Adipocyte (in vitro differentiated cells): ENCODE measurements at regions not wholly inside any gene's neighbourhood (a gene's known extent, or its start where the extent isn't known, plus 50 kb on each side); places are given as distances from the start of the nearest gene placed in this dataset.

ENCODE experiments used
- DNase-seq: peaks from one replicate; pipeline ENCODE4 v3.0.0-alpha.2; 2015; ENCODE audit warnings: low read depth
- H3K27me3 ChIP-seq: replicated peaks from 2 replicates; pipeline ENCODE4 v1.7.0; 2013; ENCODE audit warnings: mild to moderate bottlenecking, low read length, moderate library complexity; ENCODE audit not compliant: control insufficient read depth, insufficient read depth
- H3K36me3 ChIP-seq: 2 replicates; pipeline ENCODE4 v1.7.0; 2013; ENCODE audit warnings: low read length, mild to moderate bottlenecking, moderate library complexity; ENCODE audit not compliant: control insufficient read depth, insufficient read depth, severe bottlenecking
- H3K4me1 ChIP-seq: 2 replicates; pipeline ENCODE4 v1.7.0; 2013; ENCODE audit warnings: mild to moderate bottlenecking, low read length, moderate library complexity; ENCODE audit not compliant: control insufficient read depth, insufficient read depth
- H3K4me3 ChIP-seq: 2 replicates; pipeline ENCODE4 v1.7.0; 2013; ENCODE audit warnings: mild to moderate bottlenecking, low read length, moderate library complexity
- H3K9ac ChIP-seq: 2 replicates; pipeline ENCODE4 v1.7.0; 2013; ENCODE audit warnings: mild to moderate bottlenecking, low read length, moderate library complexity
- H3K9me3 ChIP-seq: 2 replicates; pipeline ENCODE4 v1.7.0; 2013; ENCODE audit warnings: mild to moderate bottlenecking, low read length, moderate library complexity; ENCODE audit not compliant: control insufficient read depth

- DNase-seq = no peak
- Histone ChIP-seq H3K9me3 (no peaks in the 10 kb centered on the region), H3K4me3 (no peak overlapping the region), H3K27me3 (no peaks in the 10 kb centered on the region), H3K36me3 (no peaks in the 10 kb centered on the region), H3K4me1 (no peaks in the 10 kb centered on the region), H3K9ac (no peak overlapping the region)
Observed at GRCh38 chr9:81466981-81467380, 222.4 kb downstream of the TLE1 start.

GRCh38 chr9:81465468-81466011, 223.8 kb downstream of the TLE1 start:
- Histone ChIP-seq H3K9ac (no peak overlapping the region), H3K36me3 (no peaks in the 10 kb centered on the region), H3K27me3 (no peaks in the 10 kb centered on the region), H3K9me3 (no peaks in the 10 kb centered on the region), H3K4me3 (no peak overlapping the region), H3K4me1 (no peaks in the 10 kb centered on the region)
- DNase-seq = no peak

- H3K9me3 ChIP-seq = no peaks in the 10 kb centered on the region
- H3K9ac ChIP-seq = no peak overlapping the region
- no peaks in the 10 kb centered on the region for H3K27me3 ChIP-seq
- no peak for DNase-seq
- H3K4me1 ChIP-seq = no peaks in the 10 kb centered on the region
- no peak overlapping the region for H3K4me3 ChIP-seq
- no peaks in the 10 kb centered on the region for H3K36me3 ChIP-seq
Observed at GRCh38 chr9:81462801-81463200, 226.5 kb downstream of the TLE1 start.

GRCh38 chr9:81461196-81461595, 228.2 kb downstream of the TLE1 start:
- Histone ChIP-seq H3K27me3 (no peaks in the 10 kb centered on the region), H3K4me3 (no peak overlapping the region), H3K9ac (no peak overlapping the region), H3K4me1 (peaks cover under 1% of the 10 kb centered on the region), H3K36me3 (no peaks in the 10 kb centered on the region), H3K9me3 (no peaks in the 10 kb centered on the region)
- DNase-seq = peak; percentile 13

- no peak overlapping the region for H3K9ac ChIP-seq
- H3K36me3 ChIP-seq = no peaks in the 10 kb centered on the region
- H3K27me3 ChIP-seq = no peaks in the 10 kb centered on the region
- DNase-seq = no peak
- H3K4me1 ChIP-seq = peaks cover 5% of the 10 kb centered on the region
- no peaks in the 10 kb centered on the region for H3K9me3 ChIP-seq
- H3K4me3 ChIP-seq = no peak overlapping the region
Observed at GRCh38 chr9:81460693-81461092, 228.7 kb downstream of the TLE1 start.

GRCh38 chr9:81459591-81459990, 229.8 kb downstream of the TLE1 start:
- H3K4me3 ChIP-seq = no peak overlapping the region
- no peaks in the 10 kb centered on the region for H3K27me3 ChIP-seq
- no peaks in the 10 kb centered on the region for H3K36me3 ChIP-seq
- no peaks in the 10 kb centered on the region for H3K9me3 ChIP-seq
- no peak for DNase-seq
- no peak overlapping the region for H3K9ac ChIP-seq
- H3K4me1 ChIP-seq = peaks cover 11% of the 10 kb centered on the region

GRCh38 chr9:81456431-81457006, 232.8 kb downstream of the TLE1 start:
- H3K36me3 ChIP-seq = no peaks in the 10 kb centered on the region
- H3K4me3 ChIP-seq = no peak overlapping the region
- H3K9ac ChIP-seq = no peak overlapping the region
- no peaks in the 10 kb centered on the region for H3K27me3 ChIP-seq
- no peaks in the 10 kb centered on the region for H3K9me3 ChIP-seq
- H3K4me1 ChIP-seq = peaks cover 11% of the 10 kb centered on the region
- DNase-seq = peak; percentile 53

GRCh38 chr9:81455462-81456219, 233.7 kb downstream of the TLE1 start:
- Histone ChIP-seq H3K4me3 (no peak overlapping the region), H3K4me1 (peaks cover 11% of the 10 kb centered on the region), H3K9ac (no peak overlapping the region), H3K27me3 (no peaks in the 10 kb centered on the region), H3K36me3 (no peaks in the 10 kb centered on the region), H3K9me3 (no peaks in the 10 kb centered on the region)
- DNase-seq = peak; percentile 14

GRCh38 chr9:81445331-81445921, 243.9 kb downstream of the TLE1 start:
- peaks cover 40% of the 10 kb centered on the region for H3K9me3 ChIP-seq
- no peak for DNase-seq
- H3K4me1 ChIP-seq = no peaks in the 10 kb centered on the region
- H3K36me3 ChIP-seq = no peaks in the 10 kb centered on the region
- no peak overlapping the region for H3K4me3 ChIP-seq
- H3K9ac ChIP-seq = no peak overlapping the region
- H3K27me3 ChIP-seq = no peaks in the 10 kb centered on the region

GRCh38 chr9:81431641-81432040, 257.7 kb downstream of the TLE1 start:
- H3K9ac ChIP-seq = no peak overlapping the region
- H3K4me1 ChIP-seq = no peaks in the 10 kb centered on the region
- no peaks in the 10 kb centered on the region for H3K27me3 ChIP-seq
- peak; percentile 90 for DNase-seq
- H3K36me3 ChIP-seq = no peaks in the 10 kb centered on the region
- no peak overlapping the region for H3K4me3 ChIP-seq
- peaks cover 17% of the 10 kb centered on the region for H3K9me3 ChIP-seq

- Histone ChIP-seq H3K9ac (no peak overlapping the region), H3K4me1 (no peaks in the 10 kb centered on the region), H3K27me3 (no peaks in the 10 kb centered on the region), H3K36me3 (no peaks in the 10 kb centered on the region), H3K9me3 (peaks cover 17% of the 10 kb centered on the region), H3K4me3 (no peak overlapping the region)
- peak; percentile 37 for DNase-seq
Observed at GRCh38 chr9:81430727-81431126, 258.6 kb downstream of the TLE1 start.
